Spleen (tissue), 11 donors: ENCODE measurements at regions not wholly inside any gene's neighbourhood (a gene's known extent, or its start where the extent isn't known, plus 50 kb on each side); places are given as distances from the start of the nearest gene placed in this dataset.

Experiments used
- DNase-seq: peaks from one replicate; pipeline ENCODE4 v3.0.0-alpha.2; 2020
- H3K27ac ChIP-seq, 8 donors: fragments of 200-600 bp; sonication (generic) in 7 of 8; 1 replicate in 4 of 8; 2 replicates in 4 of 8; pipeline versions ENCODE4 v1.5.0 to v1.8.0; 2016 to 2021; ENCODE audit warnings: inconsistent platforms in 4 of 8, mild to moderate bottlenecking in 4 of 8, moderate library complexity in 1 of 8
- H3K27me3 ChIP-seq, 7 donors: fragments of 200-600 bp; sonication (generic) in 6 of 7; replicated peaks in 1 of 7; 1 replicate in 4 of 7; 2 replicates in 3 of 7; pipeline versions ENCODE4 v1.5.0 to v1.8.0; 2016 to 2021; ENCODE audit warnings: inconsistent platforms in 3 of 7, mild to moderate bottlenecking in 1 of 7
- H3K36me3 ChIP-seq, 6 donors: fragments of 200-600 bp; sonication (generic) in 5 of 6; 1 replicate in 4 of 6; 2 replicates in 2 of 6; pipeline versions ENCODE4 v1.5.0 to v1.8.0; 2016 to 2021; ENCODE audit warnings: inconsistent platforms in 2 of 6
- H3K4me1 ChIP-seq, 6 donors: fragments of 200-600 bp; sonication (generic) in 5 of 6; 1 replicate in 3 of 6; 2 replicates in 3 of 6; pipeline versions ENCODE4 v1.5.0 to v1.8.0; 2016 to 2021; ENCODE audit warnings: inconsistent platforms in 3 of 6
- H3K4me3 ChIP-seq, 8 donors: fragments of 200-600 bp; sonication (generic) in 7 of 8; 1 replicate in 4 of 8; 2 replicates in 4 of 8; pipeline versions ENCODE4 v1.5.0 to v1.8.0; 2016 to 2021; ENCODE audit warnings: inconsistent platforms in 4 of 8, mild to moderate bottlenecking in 4 of 8, moderate library complexity in 2 of 8
- H3K9me3 ChIP-seq, 8 donors: fragments of 200-600 bp; sonication (generic) in 7 of 8; 1 replicate in 4 of 8; 2 replicates in 4 of 8; pipeline versions ENCODE4 v1.5.0 to v1.8.0; 2016 to 2021; ENCODE audit warnings: inconsistent platforms in 4 of 8
- CTCF ChIP-seq, 11 experiments: fragments of 200-600 bp in 7 of 11; fragments of 450-650 bp in 4 of 11; sonication (generic) in 4 of 11; IDR thresholded peaks in 8 of 11; conservative IDR thresholded peaks in 3 of 11; 1 replicate in 7 of 11; 2 replicates in 4 of 11; pipeline versions ENCODE4 v1.4.0 to v1.8.0; 2016 to 2021; ENCODE audit warnings: antibody characterized with exemption in 11 of 11, inconsistent platforms in 4 of 11, mild to moderate bottlenecking in 1 of 11
- POLR2A ChIP-seq, 3 donors: fragments of 450-650 bp; IDR thresholded peaks; one replicate each; pipeline ENCODE4 v1.5.1; 2017; ENCODE audit warnings: antibody characterized with exemption in 3 of 3, mild to moderate bottlenecking in 1 of 3
- POLR2AphosphoS5 ChIP-seq, 3 donors: sonication (generic); formaldehyde crosslinking; IDR thresholded peaks; one replicate each; pipeline ENCODE4 v1.5.1; 2017; ENCODE audit warnings: antibody characterized with exemption in 3 of 3
- WGBS, 5 donors: extraction: QIAGEN DNeasy Blood & Tissue Kit in 3 of 5; methylation state at CpG; one replicate each; pipeline versions ENCODE4 v1.1.5 to v1.1.7; 2013 to 2018; 5-methylcytosine and 5-hydroxymethylcytosine counted together
- intact Hi-C: fragments of 100-400 bp; cut with DNase I; formaldehyde crosslinking; loops from one replicate; pipeline ENCODE4 v1.15.0; 2023; ENCODE audit warnings: low total_unique reads
- donor health status: healthy with polysubstance abuse.
- donor health status: DM: no; HTN: no; CAD: no; lungs with moderate emphysema.
- donor health status: DM: no; HTN: no; CAD: no.
- donor health status: Bipolar disorder and iron deficiency.
- donor health status: healthy.
- donor health status: DM: no; HTN: no; CAD: no.
- donor health status: DM: yes; HTN: yes; CAD: no.

- Histone ChIP-seq H3K4me3 (no peak overlapping the region), H3K27me3 (peaks cover 0 to 89% (median 6%) of the 10 kb centered on the region in 7 donors), H3K27ac (no peak overlapping the region), H3K36me3 (no peaks in the 10 kb centered on the region), H3K4me1 (no peaks in the 10 kb centered on the region), H3K9me3 (no peaks in the 10 kb centered on the region)
- no peak for DNase-seq
- TF ChIP-seq POLR2A (IDR thresholded peaks at IDR 0.05) (no peak), CTCF (IDR thresholded peaks at IDR 0.05 in 8 of 11, conservative IDR thresholded peaks at IDR 0.05 in 3 of 11) (no peak), POLR2AphosphoS5 (IDR thresholded peaks at IDR 0.05) (no peak)
- 40 to 53% (median 43%) methylated on average over 17 of the region's 17 CpGs for WGBS, 5 donors
- intact Hi-C loops = no loop called here
Observed at GRCh38 chr20:51156041-51156982, 133.4 kb upstream of the KCNG1 start.

DNA sequence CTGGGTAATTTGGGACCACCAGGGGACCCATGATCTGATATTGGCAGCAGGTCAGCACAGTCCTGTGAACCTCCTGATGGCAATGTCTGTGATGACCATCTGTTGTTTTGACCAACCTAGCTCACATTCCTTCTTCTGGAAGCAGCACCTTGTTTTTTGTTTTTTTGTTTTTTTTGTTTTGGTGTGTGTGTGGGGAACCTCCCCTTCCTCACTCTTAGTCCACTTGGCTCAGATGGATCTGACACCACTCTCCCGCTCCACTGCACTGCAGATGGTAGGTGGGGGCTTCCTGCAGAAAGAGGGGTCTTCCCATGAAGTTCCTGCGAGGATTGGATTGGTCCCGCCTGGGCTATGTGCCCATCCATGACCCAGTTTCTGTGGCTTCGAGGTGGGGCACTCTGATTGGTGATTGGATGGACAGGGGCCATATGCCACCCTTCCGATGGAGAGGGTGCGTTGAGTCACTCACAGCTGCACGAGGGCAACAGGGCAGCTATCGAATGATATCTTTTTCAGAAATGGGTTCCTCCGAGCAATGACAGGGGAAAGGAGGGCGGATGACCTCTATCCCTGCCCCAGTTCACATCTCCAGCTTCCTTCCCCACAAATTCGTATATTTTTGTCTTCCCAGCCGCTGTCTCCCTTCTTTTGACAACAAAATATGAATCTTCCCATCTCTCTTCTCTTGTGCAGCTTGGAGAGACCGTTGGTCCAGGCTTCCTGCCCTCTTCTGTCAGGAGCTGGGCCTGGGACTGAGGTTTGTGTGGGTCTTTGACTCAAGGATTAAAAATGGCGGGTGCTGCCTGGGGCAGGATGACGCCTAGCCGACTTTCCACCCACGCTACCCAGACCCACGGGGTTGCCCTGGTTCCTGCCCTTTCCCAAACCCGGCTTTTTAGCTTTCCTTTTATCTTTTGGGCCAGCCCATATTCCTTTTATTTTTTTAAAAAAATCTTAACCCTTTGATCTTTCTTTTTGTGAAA is 132.1 kb upstream of the KCNG1 start:
- DNase-seq = no peak
- Histone ChIP-seq H3K36me3 (no peaks in the 10 kb centered on the region), H3K27me3 (peaks cover 0 to 76% (median 0%) of the 10 kb centered on the region in 7 donors), H3K4me3 (no peak overlapping the region), H3K27ac (no peak overlapping the region), H3K4me1 (no peaks in the 10 kb centered on the region), H3K9me3 (no peaks in the 10 kb centered on the region)
- TF ChIP-seq POLR2AphosphoS5 (IDR thresholded peaks at IDR 0.05) = no peak
- no peak for TF ChIP-seq CTCF (IDR thresholded peaks at IDR 0.05 in 8 of 11, conservative IDR thresholded peaks at IDR 0.05 in 3 of 11)
- TF ChIP-seq POLR2A (IDR thresholded peaks at IDR 0.05) = no peak
- intact Hi-C loops = no loop called here
- WGBS, 5 donors = 81 to 91% (median 85%) methylated on average over 19 of the region's 19 CpGs

GRCh38 chr20:51153867-51154707 is 131.2 kb upstream of the KCNG1 start:
- 72 to 90% (median 82%) methylated on average over 6 of the region's 6 CpGs for WGBS, 5 donors
- H3K4me3 ChIP-seq = no peak overlapping the region
- no peak for DNase-seq
- H3K9me3 ChIP-seq = no peaks in the 10 kb centered on the region
- H3K27me3 ChIP-seq = peaks cover 0 to 67% (median 0%) of the 10 kb centered on the region in 7 donors
- H3K4me1 ChIP-seq = no peaks in the 10 kb centered on the region
- no peaks in the 10 kb centered on the region for H3K36me3 ChIP-seq
- TF ChIP-seq POLR2A (IDR thresholded peaks at IDR 0.05) (no peak), POLR2AphosphoS5 (IDR thresholded peaks at IDR 0.05) (no peak), CTCF (IDR thresholded peaks at IDR 0.05 in 8 of 11, conservative IDR thresholded peaks at IDR 0.05 in 3 of 11) (no peak)
- no peak overlapping the region for H3K27ac ChIP-seq
- intact Hi-C loops = no loop called here
